Spleen (tissue), 7 donors: ENCODE measurements at regions not wholly inside any gene's neighbourhood (a gene's known extent, or its start where the extent isn't known, plus 50 kb on each side); places are given as distances from the start of the nearest gene placed in this dataset.

ENCODE experiments used
- CTCF ChIP-seq, 11 experiments: fragments of 200-600 bp in 7 of 11; fragments of 450-650 bp in 4 of 11; sonication (generic) in 4 of 11; IDR thresholded peaks in 8 of 11; conservative IDR thresholded peaks in 3 of 11; 1 replicate in 7 of 11; 2 replicates in 4 of 11; pipeline versions ENCODE4 v1.4.0 to v1.8.0; 2016 to 2021; ENCODE audit warnings: antibody characterized with exemption in 11 of 11, inconsistent platforms in 4 of 11, mild to moderate bottlenecking in 1 of 11
- POLR2AphosphoS5 ChIP-seq, 3 donors: sonication (generic); formaldehyde crosslinking; IDR thresholded peaks; one replicate each; pipeline ENCODE4 v1.5.1; 2017; ENCODE audit warnings: antibody characterized with exemption in 3 of 3
- donor health status: DM: no; HTN: no; CAD: no; lungs with moderate emphysema.
- donor health status: DM: no; HTN: no; CAD: no.
- donor health status: DM: no; HTN: no; CAD: no.

GRCh38 chr20:41734506-41734945, 116.3 kb upstream of the CHD6 start:
- peak; percentile 8 to 88 (median 70) for TF ChIP-seq CTCF (IDR thresholded peaks at IDR 0.05 in 8 of 11, conservative IDR thresholded peaks at IDR 0.05 in 3 of 11)
- no peak for TF ChIP-seq POLR2AphosphoS5 (IDR thresholded peaks at IDR 0.05)
